ENCODE measurements at regions not wholly inside any gene's neighbourhood (a gene's known extent, or its start where the extent isn't known, plus 50 kb on each side); places are given as distances from the start of the nearest gene placed in this dataset.

GRCh38 chr14:22513066-22513812 is 75.8 kb downstream of the DAD1 start:
- no peak for DNase-seq

GRCh38 chr14:22512106-22512814 is 76.8 kb downstream of the DAD1 start:
- no peak for DNase-seq

GRCh38 chr14:22510527-22511110 is 78.4 kb downstream of the DAD1 start:
- no peak for DNase-seq

GRCh38 chr14:22509751-22510300 is 79.2 kb downstream of the DAD1 start:
- no peak for DNase-seq

- DNase-seq, result no peak
Observed at GRCh38 chr14:22509036-22509709, 79.9 kb downstream of the DAD1 start.

- DNase-seq, result no peak
Observed at GRCh38 chr14:22508662-22509035, 80.4 kb downstream of the DAD1 start.

- no peak for DNase-seq
Observed at GRCh38 chr14:22508150-22508457, 80.9 kb downstream of the DAD1 start.

GRCh38 chr14:22506778-22507351 is 82.2 kb downstream of the DAD1 start:
- no peak for DNase-seq

- DNase-seq, result no peak
Observed at GRCh38 chr14:22506378-22506710, 82.7 kb downstream of the DAD1 start.

GRCh38 chr14:22505697-22506377 is 83.2 kb downstream of the DAD1 start:
- peak; percentile 39 for DNase-seq

GRCh38 chr14:22505309-22505696 is 83.7 kb downstream of the DAD1 start:
- DNase-seq, result no peak

GRCh38 chr14:22502551-22502950 is 86.5 kb downstream of the DAD1 start:
- no peak for DNase-seq

GRCh38 chr14:22502007-22502406 is 87.0 kb downstream of the DAD1 start:
- DNase-seq, result no peak

- no peak for DNase-seq
Observed at GRCh38 chr14:22500954-22501726, 87.9 kb downstream of the DAD1 start.

GRCh38 chr14:22500525-22500924 is 88.5 kb downstream of the DAD1 start:
- DNase-seq, result no peak

- no peak for DNase-seq
Observed at GRCh38 chr14:22497671-22498093, 91.3 kb downstream of the DAD1 start.

- no peak for DNase-seq
Observed at GRCh38 chr14:22497144-22497423, 91.9 kb downstream of the DAD1 start.

- DNase-seq, result no peak
Observed at GRCh38 chr14:22494486-22495135, 94.4 kb downstream of the DAD1 start.

- DNase-seq, result no peak
Observed at GRCh38 chr14:22493753-22494152, 95.3 kb downstream of the DAD1 start.

GRCh38 chr14:22492622-22493542 is 96.1 kb downstream of the DAD1 start:
- DNase-seq, result peak; percentile 40
